ENCODE measurements at regions not wholly inside any gene's neighbourhood (a gene's known extent, or its start where the extent isn't known, plus 50 kb on each side); places are given as distances from the start of the nearest gene placed in this dataset.
"Not testable (repeated sequence)": the region's sequence is repeated elsewhere in the genome, so short reads cannot be mapped to it uniquely, and the experiment has no call there.

DNA sequence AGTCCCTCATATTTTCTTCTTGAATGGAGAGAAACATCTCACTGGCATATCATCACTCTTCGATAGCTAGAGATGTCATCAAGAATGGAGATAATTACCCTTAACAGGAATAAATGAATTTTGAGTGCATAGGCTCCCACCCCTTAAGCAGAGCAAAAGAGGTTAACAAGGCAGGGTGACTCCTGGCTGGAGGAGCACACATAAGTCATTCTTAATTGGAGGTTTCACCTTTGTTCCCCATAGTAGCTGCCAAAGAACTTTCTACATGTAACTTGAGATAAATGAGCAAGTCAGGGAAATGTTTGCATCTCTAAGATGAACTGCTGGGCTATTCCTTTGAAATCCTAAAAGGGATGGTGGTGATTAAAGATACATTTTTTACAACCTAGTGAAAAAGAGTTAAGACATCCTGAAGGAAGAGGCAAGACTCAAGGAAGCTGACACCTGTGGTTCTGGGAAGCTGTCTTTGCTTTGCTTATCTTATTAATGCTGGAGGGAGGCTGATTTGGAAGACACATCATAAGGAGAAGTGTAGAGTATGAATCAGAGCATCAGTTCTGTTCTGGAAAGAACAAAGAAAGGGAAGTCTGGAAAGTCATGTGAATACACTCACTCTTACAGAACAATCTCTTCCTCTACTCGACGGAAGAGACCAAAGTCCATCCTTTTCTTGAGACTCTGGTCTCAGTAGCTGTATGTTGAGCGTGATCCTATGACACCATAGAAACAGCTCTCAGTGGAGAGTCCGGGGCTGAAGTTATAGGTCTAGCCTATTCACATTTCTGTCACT is 326.3 kb downstream of the OSTF1 start:
- no peak for DNase-seq

DNA sequence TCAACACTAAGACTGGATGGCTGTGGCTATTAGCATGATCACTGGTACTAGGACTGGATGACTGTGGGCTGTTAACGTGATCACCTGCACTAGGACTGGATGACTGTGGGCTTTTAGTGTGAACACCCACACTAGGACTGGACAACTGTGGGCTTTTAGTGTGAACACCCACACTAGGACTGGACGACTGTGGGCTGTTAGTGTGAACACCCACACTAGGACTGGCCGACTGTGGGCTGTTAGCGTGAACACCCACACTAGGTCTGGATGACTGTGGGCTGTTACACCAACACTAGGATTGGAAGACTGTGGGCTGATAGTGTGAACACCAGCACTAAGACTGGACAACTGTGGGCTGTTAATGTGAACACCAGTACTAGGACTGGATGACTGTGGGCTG is 329.2 kb downstream of the OSTF1 start:
- DNase-seq = no peak

GRCh38 chr9:75418518-75418917 is 330.2 kb downstream of the OSTF1 start:
- no peak for DNase-seq

- no peak for DNase-seq
Measured at GRCh38 chr9:75422944-75423522, 334.7 kb downstream of the OSTF1 start.

GRCh38 chr9:75429531-75430475 is 341.5 kb downstream of the OSTF1 start:
- no peak for DNase-seq

DNA sequence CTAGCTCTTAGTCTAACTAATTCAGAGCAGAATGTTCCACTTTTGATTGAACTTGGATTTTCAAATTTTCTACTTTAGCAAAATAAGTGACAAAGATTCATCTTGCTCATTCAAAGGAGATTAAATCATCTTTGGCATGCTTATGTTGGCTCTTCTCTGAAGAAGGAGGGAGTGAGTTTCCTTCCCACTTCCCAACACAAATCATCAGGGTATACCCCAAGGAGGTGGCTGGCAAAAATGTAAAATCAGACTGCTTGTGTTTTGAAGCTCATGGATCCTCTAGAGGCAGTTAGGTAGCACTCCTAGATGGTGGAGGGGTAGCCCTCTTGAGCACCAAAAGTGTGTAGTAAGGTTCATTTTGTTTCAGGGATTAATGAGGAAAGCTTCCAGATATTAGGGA is 343.1 kb downstream of the OSTF1 start:
- DNase-seq = no peak

- DNase-seq = no peak
Measured at GRCh38 chr9:75432386-75432785, 344.1 kb downstream of the OSTF1 start.

- DNase-seq = no peak
Measured at GRCh38 chr9:75432888-75433287, 344.6 kb downstream of the OSTF1 start.

GRCh38 chr9:75438716-75439115 is 350.4 kb downstream of the OSTF1 start:
- DNase-seq = no peak

GRCh38 chr9:75440914-75441313 is 352.6 kb downstream of the OSTF1 start:
- DNase-seq = no peak

GRCh38 chr9:75445144-75445543 is 356.8 kb downstream of the OSTF1 start:
- no peak for DNase-seq

- DNase-seq = no peak
Measured at GRCh38 chr9:75447281-75447680, 359.0 kb downstream of the OSTF1 start.

GRCh38 chr9:75448281-75448680 is 360.0 kb downstream of the OSTF1 start:
- no peak for DNase-seq

GRCh38 chr9:75448955-75449354 is 360.6 kb downstream of the OSTF1 start:
- DNase-seq = no peak

- DNase-seq = no peak
Measured at GRCh38 chr9:75451045-75451444, 362.7 kb downstream of the OSTF1 start.

DNA sequence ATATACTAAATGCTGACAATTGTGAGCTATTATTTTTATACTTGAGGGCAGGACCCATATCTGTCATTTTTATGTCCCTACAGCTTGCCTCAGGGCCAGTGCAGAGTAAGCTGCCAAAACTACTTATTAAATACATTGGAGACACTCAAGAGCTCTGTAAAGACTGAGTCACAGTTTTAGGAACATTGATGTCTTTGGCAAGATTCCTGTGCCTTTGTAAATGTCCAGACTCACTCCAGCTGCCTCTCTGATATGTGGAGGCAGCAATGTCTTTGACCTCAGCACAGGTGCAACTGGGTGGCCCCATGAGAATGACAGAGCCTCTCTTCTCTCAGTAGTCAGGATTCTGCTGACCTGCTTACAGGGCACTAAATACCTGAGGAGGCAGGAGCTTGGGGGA is 363.2 kb downstream of the OSTF1 start:
- no peak for DNase-seq

DNA sequence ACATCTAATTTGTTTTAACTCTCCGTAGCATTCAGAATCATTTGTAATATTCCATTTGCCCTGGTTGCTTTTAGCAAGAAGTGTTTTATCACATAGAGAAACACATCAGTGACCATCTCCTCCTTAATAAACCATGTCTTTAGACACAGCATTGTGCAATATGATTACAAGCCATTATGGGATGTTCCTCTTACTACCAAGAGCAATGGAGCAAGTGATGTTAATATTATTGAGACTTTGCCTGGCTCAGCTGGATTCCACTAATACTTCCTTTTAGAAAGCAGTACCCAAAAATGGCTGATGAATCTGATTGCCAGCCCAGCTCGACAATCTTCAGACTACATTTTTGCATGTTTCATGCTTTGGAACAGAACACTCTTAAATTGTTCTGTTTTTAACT is 364.2 kb downstream of the OSTF1 start:
- no peak for DNase-seq

DNA sequence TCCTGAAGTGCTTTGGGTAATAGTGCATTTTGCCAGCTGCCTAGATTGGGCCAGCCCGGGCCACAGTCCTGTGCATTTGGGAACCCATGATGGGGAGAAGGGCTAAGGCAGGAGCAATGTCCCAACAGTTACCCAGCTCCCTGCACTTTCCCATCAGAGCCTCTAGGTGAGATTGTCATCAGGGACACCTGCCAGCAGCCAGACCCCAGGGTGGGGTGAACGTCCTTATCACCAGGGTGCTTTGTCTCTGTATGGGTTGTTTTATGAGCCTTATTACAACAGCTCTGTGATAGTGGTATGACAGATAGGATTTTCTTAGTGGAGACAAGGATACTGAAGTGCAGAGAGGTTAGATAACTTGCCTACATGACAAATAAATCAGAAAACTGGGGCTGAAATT is 365.7 kb downstream of the OSTF1 start:
- no peak for DNase-seq

DNA sequence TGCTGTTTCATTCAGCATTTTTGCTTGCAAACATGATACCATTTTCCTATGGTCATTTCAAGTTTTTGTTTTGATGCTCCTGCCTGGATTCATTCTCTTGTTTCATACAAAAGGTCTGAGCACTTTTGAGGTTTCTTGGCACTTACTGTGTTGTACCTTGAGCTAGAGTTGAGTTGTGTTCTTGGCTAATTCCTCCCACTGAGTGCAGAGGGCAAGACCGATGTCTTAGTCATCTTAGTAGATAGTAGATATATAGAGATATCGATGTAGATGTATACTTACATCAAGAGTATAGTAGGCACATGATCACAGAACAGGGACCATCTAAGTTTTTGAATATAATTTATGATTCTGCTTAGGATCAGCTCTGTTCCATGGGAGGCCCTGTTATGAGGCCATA is 366.6 kb downstream of the OSTF1 start:
- DNase-seq = no peak

GRCh38 chr9:75455444-75455921 is 367.2 kb downstream of the OSTF1 start:
- no peak for DNase-seq

GRCh38 chr9:75456698-75457097 is 368.4 kb downstream of the OSTF1 start:
- DNase-seq = no peak

- no peak for DNase-seq
Measured at GRCh38 chr9:75457474-75458011, 369.2 kb downstream of the OSTF1 start.

DNA sequence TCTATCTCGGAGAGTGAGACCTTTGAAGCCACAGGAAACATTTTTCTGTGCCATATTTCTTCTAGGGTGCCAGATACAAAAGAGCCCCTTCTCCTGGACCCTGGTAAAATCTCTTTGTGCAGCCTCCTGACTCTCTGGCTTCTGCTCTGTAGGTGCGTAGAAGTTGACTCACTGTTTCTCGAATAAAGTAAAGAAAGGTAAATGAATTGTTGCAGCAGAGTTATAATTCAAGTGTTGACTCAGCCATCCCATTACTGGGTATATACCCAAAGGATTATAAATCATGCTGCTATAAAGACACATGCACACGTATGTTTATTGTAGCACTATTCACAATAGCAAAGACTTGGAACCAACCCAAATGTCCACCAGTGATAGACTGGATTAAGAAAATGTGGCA is 371.0 kb downstream of the OSTF1 start:
- not testable (repeated sequence) for DNase-seq
